GM18519 (cell line): ENCODE measurements at regions not wholly inside any gene's neighbourhood (a gene's known extent, or its start where the extent isn't known, plus 50 kb on each side); places are given as distances from the start of the nearest gene placed in this dataset.

Source experiments
- ATAC-seq: cut with Tn5 transposase; IDR thresholded peaks from one replicate; pipeline ENCODE4 v1.9.1; 2021; ENCODE audit warnings: mild to moderate bottlenecking, moderate library complexity; ENCODE audit not compliant: unreplicated experiment, low FRiP score

GRCh38 chr9:109830545-109830944 lies 50.5 kb downstream of the PALM2AKAP2 start:
- ATAC-seq: no peak

- no peak for ATAC-seq
These were observed 52.1 kb downstream of the PALM2AKAP2 start for GRCh38 chr9:109831998-109832658.

- ATAC-seq: no peak
These were observed 54.9 kb downstream of the PALM2AKAP2 start for GRCh38 chr9:109834855-109835254.

GRCh38 chr9:109843641-109844040 lies 63.6 kb downstream of the PALM2AKAP2 start:
- ATAC-seq: no peak

GRCh38 chr9:109845226-109845625 lies 65.2 kb downstream of the PALM2AKAP2 start:
- ATAC-seq: no peak

GRCh38 chr9:109846776-109847175 lies 66.8 kb downstream of the PALM2AKAP2 start:
- ATAC-seq: no peak

- no peak for ATAC-seq
These were observed 72.6 kb downstream of the PALM2AKAP2 start for GRCh38 chr9:109852556-109852955.

GRCh38 chr9:109855540-109855939 lies 75.5 kb downstream of the PALM2AKAP2 start:
- no peak for ATAC-seq

- ATAC-seq: no peak
These were observed 76.8 kb downstream of the PALM2AKAP2 start for GRCh38 chr9:109856785-109857184.

- no peak for ATAC-seq
These were observed 77.3 kb downstream of the PALM2AKAP2 start for GRCh38 chr9:109857336-109857735.

- no peak for ATAC-seq
These were observed 79.4 kb downstream of the PALM2AKAP2 start for GRCh38 chr9:109859447-109859846.

GRCh38 chr9:109860521-109860920 lies 80.5 kb downstream of the PALM2AKAP2 start:
- ATAC-seq: no peak

GRCh38 chr9:109861499-109861898 lies 81.5 kb downstream of the PALM2AKAP2 start:
- ATAC-seq: no peak

- no peak for ATAC-seq
These were observed 81.9 kb downstream of the PALM2AKAP2 start for GRCh38 chr9:109861918-109862317.

- ATAC-seq: no peak
These were observed 82.5 kb downstream of the PALM2AKAP2 start for GRCh38 chr9:109862452-109862851.

- ATAC-seq: no peak
These were observed 84.0 kb downstream of the PALM2AKAP2 start for GRCh38 chr9:109863961-109864360.

GRCh38 chr9:109865521-109865920 lies 85.5 kb downstream of the PALM2AKAP2 start:
- ATAC-seq: no peak

GRCh38 chr9:109868207-109868606 lies 88.2 kb downstream of the PALM2AKAP2 start:
- ATAC-seq: no peak

GRCh38 chr9:109868722-109869121 lies 88.7 kb downstream of the PALM2AKAP2 start:
- no peak for ATAC-seq

GRCh38 chr9:109870365-109870764 lies 90.4 kb downstream of the PALM2AKAP2 start:
- no peak for ATAC-seq

- no peak for ATAC-seq
These were observed 92.9 kb downstream of the PALM2AKAP2 start for GRCh38 chr9:109872901-109873300.

GRCh38 chr9:109875495-109876129 lies 95.6 kb downstream of the PALM2AKAP2 start:
- ATAC-seq: no peak
